Kidney (tissue), 13 donors: ENCODE measurements at regions not wholly inside any gene's neighbourhood (a gene's known extent, or its start where the extent isn't known, plus 50 kb on each side); places are given as distances from the start of the nearest gene placed in this dataset.

Source experiments
- DNase-seq, 5 donors: peaks; one replicate each; pipeline ENCODE4 v3.0.0-alpha.2; 2013 to 2020
- FAIRE-seq: peaks from 2 replicates; lab custom pipeline; 2012; peaks lifted over from hg19 to GRCh38; lab: Jason Lieb, UNC
- H3K27ac ChIP-seq, 2 donors: one replicate each; pipeline ENCODE4 v1.7.0; 2013; ENCODE audit warnings: low read depth in 2 of 2, low read length in 2 of 2, inconsistent platforms in 1 of 2
- H3K27me3 ChIP-seq: one replicate; pipeline ENCODE4 v1.7.1; 2013; ENCODE audit warnings: low read length, inconsistent platforms; ENCODE audit not compliant: control insufficient read depth, insufficient read depth
- H3K36me3 ChIP-seq, 3 donors: one replicate each; pipeline versions ENCODE4 v1.7.0 to v1.7.1; 2013; ENCODE audit warnings: low read length in 3 of 3, control low read depth in 1 of 3, inconsistent platforms in 1 of 3; ENCODE audit not compliant: insufficient read depth in 3 of 3, control insufficient read depth in 2 of 3
- H3K4me1 ChIP-seq, 3 donors: one replicate each; pipeline versions ENCODE4 v1.7.0 to v1.7.1; 2013; ENCODE audit warnings: low read length in 3 of 3, inconsistent platforms in 1 of 3, low read depth in 1 of 3; ENCODE audit not compliant: control insufficient read depth in 2 of 3, insufficient read depth in 2 of 3
- H3K4me3 ChIP-seq, 3 donors: one replicate each; pipeline versions ENCODE4 v1.7.0 to v1.8.1; 2013; ENCODE audit warnings: low read length in 3 of 3, control low read depth in 1 of 3, inconsistent platforms in 1 of 3
- H3K9ac ChIP-seq, 3 donors: one replicate each; pipeline versions ENCODE4 v1.7.0 to v1.7.1; 2013; ENCODE audit warnings: low read length in 3 of 3, control low read depth in 1 of 3, inconsistent platforms in 1 of 3
- H3K9me3 ChIP-seq, 3 donors: one replicate each; pipeline versions ENCODE4 v1.7.0 to v1.7.1; 2013; ENCODE audit warnings: low read length in 3 of 3, control low read depth in 1 of 3, inconsistent platforms in 1 of 3; ENCODE audit not compliant: control insufficient read depth in 2 of 3, insufficient read depth in 1 of 3
- intact Hi-C: fragments of 100-400 bp; cut with DNase I; formaldehyde crosslinking; loops from one replicate; pipeline ENCODE4 v1.11.1; 2022
- TF ChIP-seq, protein P1 (sequence below): IDR thresholded peaks from 3 replicates; pipeline ENCODE4 v1.5.1; 2012; ENCODE audit warnings: mild to moderate bottlenecking, moderate library complexity, borderline replicate concordance; ENCODE audit not compliant: insufficient read depth; ENCODE audit errors: extremely low read depth
- donor health status: control.
- donor health status: control.
- donor health status: control.
- donor health status: control.
- donor health status: control.
- donor health status: DM: yes; HTN: yes; CAD: no.
- donor health status: Normal renal cell carcinoma (clear cell type).

- Histone ChIP-seq H3K4me3 (no peak overlapping the region), H3K9me3 (no peaks in the 10 kb centered on the region), H3K27me3 (no peaks in the 10 kb centered on the region), H3K4me1 (no peaks in the 10 kb centered on the region), H3K36me3 (no peaks in the 10 kb centered on the region), H3K27ac (no peak overlapping the region), H3K9ac (no peak overlapping the region)
- FAIRE-seq: no peak
- no peak for DNase-seq
- intact Hi-C loops: no loop called here
- TF ChIP-seq, protein P1, sequence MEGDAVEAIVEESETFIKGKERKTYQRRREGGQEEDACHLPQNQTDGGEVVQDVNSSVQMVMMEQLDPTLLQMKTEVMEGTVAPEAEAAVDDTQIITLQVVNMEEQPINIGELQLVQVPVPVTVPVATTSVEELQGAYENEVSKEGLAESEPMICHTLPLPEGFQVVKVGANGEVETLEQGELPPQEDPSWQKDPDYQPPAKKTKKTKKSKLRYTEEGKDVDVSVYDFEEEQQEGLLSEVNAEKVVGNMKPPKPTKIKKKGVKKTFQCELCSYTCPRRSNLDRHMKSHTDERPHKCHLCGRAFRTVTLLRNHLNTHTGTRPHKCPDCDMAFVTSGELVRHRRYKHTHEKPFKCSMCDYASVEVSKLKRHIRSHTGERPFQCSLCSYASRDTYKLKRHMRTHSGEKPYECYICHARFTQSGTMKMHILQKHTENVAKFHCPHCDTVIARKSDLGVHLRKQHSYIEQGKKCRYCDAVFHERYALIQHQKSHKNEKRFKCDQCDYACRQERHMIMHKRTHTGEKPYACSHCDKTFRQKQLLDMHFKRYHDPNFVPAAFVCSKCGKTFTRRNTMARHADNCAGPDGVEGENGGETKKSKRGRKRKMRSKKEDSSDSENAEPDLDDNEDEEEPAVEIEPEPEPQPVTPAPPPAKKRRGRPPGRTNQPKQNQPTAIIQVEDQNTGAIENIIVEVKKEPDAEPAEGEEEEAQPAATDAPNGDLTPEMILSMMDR: no peak
These were observed 108.4 kb upstream of the NREP start for GRCh38 chr5:111865356-111865755.

GRCh38 chr5:111863801-111864200, 106.8 kb upstream of the NREP start:
- FAIRE-seq: no peak

DNA sequence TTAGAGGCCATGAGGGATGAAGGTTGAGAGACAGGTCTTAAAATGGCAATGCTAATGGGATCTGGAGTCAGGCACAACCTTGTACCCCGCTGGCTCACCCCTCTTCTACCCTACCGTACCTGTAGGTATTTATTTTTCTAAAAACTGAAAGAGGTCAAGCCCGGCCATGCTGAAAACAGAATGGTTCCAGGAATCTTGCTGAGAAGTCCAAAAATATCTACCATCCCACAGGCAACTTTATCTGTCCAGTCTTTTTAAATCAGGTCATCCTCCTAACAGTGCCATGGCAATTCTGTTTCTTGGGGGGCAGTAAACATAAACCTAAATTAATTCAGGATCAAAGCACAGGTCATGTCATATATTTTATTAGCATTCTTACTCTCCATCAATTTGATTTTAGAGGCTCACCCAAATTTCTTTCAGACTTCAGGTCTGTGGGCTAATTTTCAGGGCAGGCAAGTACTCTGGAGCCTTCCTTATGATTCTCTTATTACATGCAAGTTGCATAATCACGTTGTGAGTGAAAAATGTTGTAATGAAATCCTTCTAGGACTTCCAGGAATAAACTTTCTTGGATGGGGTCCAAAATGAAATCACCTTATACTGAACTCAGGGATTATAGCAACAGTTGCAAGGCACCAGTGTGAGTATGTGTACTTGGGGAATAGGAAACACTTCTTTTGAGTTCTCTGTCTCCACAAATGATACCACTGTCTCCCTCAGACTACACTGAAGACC, 102.7 kb upstream of the NREP start:
- Histone ChIP-seq H3K9ac (no peak overlapping the region), H3K4me3 (no peak overlapping the region), H3K27ac (no peak overlapping the region), H3K4me1 (no peaks in the 10 kb centered on the region), H3K27me3 (no peaks in the 10 kb centered on the region), H3K9me3 (no peaks in the 10 kb centered on the region), H3K36me3 (no peaks in the 10 kb centered on the region)
- no peak for FAIRE-seq
- TF ChIP-seq, protein P1: no peak
- intact Hi-C loops: no loop called here
- peak in 2 of 5 donors; percentile 21 to 38 for DNase-seq

More at GRCh38 chr5:111863801-111864200, 106.8 kb upstream of the NREP start:
- no peaks in the 10 kb centered on the region for H3K9me3 ChIP-seq
- no peak for DNase-seq
- H3K36me3 ChIP-seq: no peaks in the 10 kb centered on the region
- TF ChIP-seq, protein P1: no peak
- no peak overlapping the region for H3K9ac ChIP-seq
- H3K4me1 ChIP-seq: no peaks in the 10 kb centered on the region
- no peak overlapping the region for H3K4me3 ChIP-seq
- H3K27ac ChIP-seq: no peak overlapping the region
- H3K27me3 ChIP-seq: no peaks in the 10 kb centered on the region
- intact Hi-C loops: no loop called here
